ENCODE measurements at regions not wholly inside any gene's neighbourhood (a gene's known extent, or its start where the extent isn't known, plus 50 kb on each side); places are given as distances from the start of the nearest gene placed in this dataset.
A peak's percentile ranks its signal among the peaks of the same experiment; 100 is the strongest.

- TF ChIP-seq CTCF (conservative IDR thresholded peaks at IDR 0.05; ENCODE audit: low read depth in 2 of 2), result peak; percentile 63 to 98
- no peak for TF ChIP-seq POLR2AphosphoS5 (IDR thresholded peaks at IDR 0.05; ENCODE audit: low read depth)
These were observed 479.1 kb upstream of the MIR17HG start for GRCh38 chr13:90868321-90868920.

Data from GM23338 (cell line).